ENCODE measurements at regions not wholly inside any gene's neighbourhood (a gene's known extent, or its start where the extent isn't known, plus 50 kb on each side); places are given as distances from the start of the nearest gene placed in this dataset.

GRCh38 chr3:94179059-94179458, 116.2 kb downstream of the NSUN3 start:
- DNase-seq (ENCODE audit: low read depth, low spot score) (no peak), ATAC-seq (no peak)
- Histone ChIP-seq H3K4me2 (ENCODE audit: low read length) (no peak overlapping the region), H3K4me1 (ENCODE audit: control insufficient read depth in 1 of 2, insufficient read depth in 2 of 2, low read length in 2 of 2) (peaks cover 0 to 5% of the 10 kb centered on the region in 2 experiments; a peak in 2 of 4 replicates), H3K9ac (ENCODE audit: low read length) (no peak overlapping the region), H3K79me2 (ENCODE audit: insufficient read depth, low read length) (no peaks in the 10 kb centered on the region), H3K4me3 (replicated peaks in 1 of 2; ENCODE audit: low read depth in 1 of 2, low read length in 2 of 2) (no peak overlapping the region), H3K9me2 (ENCODE audit: insufficient read depth) (no peaks in the 10 kb centered on the region), H3K27ac (ENCODE audit: low read depth, low read length) (no peak overlapping the region), H3K36me3 (ENCODE audit: control insufficient read depth in 1 of 2, insufficient read depth in 2 of 2, low read length in 2 of 2) (no peaks in the 10 kb centered on the region), H2AFZ (ENCODE audit: low read depth, low read length, poor library complexity, severe bottlenecking) (no peak overlapping the region), H3K9me3 (ENCODE audit: control insufficient read depth in 1 of 2, insufficient read depth in 1 of 2, low read depth in 1 of 2, low read length in 2 of 2) (no peaks in the 10 kb centered on the region), H3K27me3 (ENCODE audit: insufficient read depth, low read length) (no peaks in the 10 kb centered on the region), H4K20me1 (ENCODE audit: insufficient read depth) (no peaks in the 10 kb centered on the region)
- no TSS peak for BruUV-seq (replicated peaks)
- intact Hi-C loops (cut with micrococcal nuclease): no loop called here
- POLR2A ChIA-PET: no interaction called here
- TF ChIP-seq JUND (IDR thresholded peaks at IDR 0.05) (no peak), POLR2A (IDR thresholded peaks at IDR 0.05; ENCODE audit: borderline replicate concordance, extremely low read depth, insufficient read depth, insufficient read length) (no peak), CEBPB (IDR thresholded peaks at IDR 0.05; ENCODE audit: low read depth) (no peak), MAX (IDR thresholded peaks at IDR 0.05) (no peak), SRF (IDR thresholded peaks at IDR 0.05; ENCODE audit: low read depth) (no peak), SP1 (IDR thresholded peaks at IDR 0.05; ENCODE audit: low read depth) (no peak), SIN3A (IDR thresholded peaks at IDR 0.05; ENCODE audit: low read depth) (no peak), CBX3 (IDR thresholded peaks at IDR 0.05; ENCODE audit: low read depth) (no peak), FOSL1 (IDR thresholded peaks at IDR 0.05; ENCODE audit: low read depth) (no peak), EZH2phosphoT487 (IDR thresholded peaks at IDR 0.05; ENCODE audit: borderline replicate concordance) (no peak), EZH2 (IDR thresholded peaks at IDR 0.05) (no peak), ELF1 (IDR thresholded peaks at IDR 0.05; ENCODE audit: borderline replicate concordance, low read depth) (no peak), ZFX (IDR thresholded peaks at IDR 0.05) (no peak), RAD21 (IDR thresholded peaks at IDR 0.05; ENCODE audit: low read depth) (no peak), ZNF274 (IDR thresholded peaks at IDR 0.05; ENCODE audit: low read depth, low read length) (no peak)
- CTCF ChIA-PET: no interaction called here
- RAD21 ChIA-PET (ENCODE audit: low non-redundant PET in 1 of 2, low total read pairs in 2 of 2, uncharacterized antibody in 2 of 2, unreplicated experiment in 2 of 2): no interaction called here

GRCh38 chr3:94183551-94183950, 120.7 kb downstream of the NSUN3 start:
- Histone ChIP-seq H2AFZ (ENCODE audit: low read depth, low read length, poor library complexity, severe bottlenecking) (no peak overlapping the region), H3K79me2 (ENCODE audit: insufficient read depth, low read length) (no peaks in the 10 kb centered on the region), H3K27ac (ENCODE audit: low read depth, low read length) (no peak overlapping the region), H3K9ac (ENCODE audit: low read length) (no peak overlapping the region), H3K9me3 (ENCODE audit: control insufficient read depth in 1 of 2, insufficient read depth in 1 of 2, low read depth in 1 of 2, low read length in 2 of 2) (no peaks in the 10 kb centered on the region), H3K36me3 (ENCODE audit: control insufficient read depth in 1 of 2, insufficient read depth in 2 of 2, low read length in 2 of 2) (no peaks in the 10 kb centered on the region), H4K20me1 (ENCODE audit: insufficient read depth) (no peaks in the 10 kb centered on the region), H3K4me2 (ENCODE audit: low read length) (no peak overlapping the region), H3K4me3 (replicated peaks in 1 of 2; ENCODE audit: low read depth in 1 of 2, low read length in 2 of 2) (no peak overlapping the region), H3K4me1 (ENCODE audit: control insufficient read depth in 1 of 2, insufficient read depth in 2 of 2, low read length in 2 of 2) (peaks cover 0 to 16% of the 10 kb centered on the region in 2 experiments; a peak in 3 of 4 replicates), H3K9me2 (ENCODE audit: insufficient read depth) (no peaks in the 10 kb centered on the region), H3K27me3 (ENCODE audit: insufficient read depth, low read length) (no peaks in the 10 kb centered on the region)
- ChIA-PET CTCF (no interaction called here), POLR2A (no interaction called here), RAD21 (ENCODE audit: low non-redundant PET in 1 of 2, low total read pairs in 2 of 2, uncharacterized antibody in 2 of 2, unreplicated experiment in 2 of 2) (no interaction called here)
- intact Hi-C loops (cut with micrococcal nuclease): no loop called here
- no peak for TF ChIP-seq ATF3 (IDR thresholded peaks at IDR 0.05)
- TF ChIP-seq RAD21 (IDR thresholded peaks at IDR 0.05; ENCODE audit: low read depth): no peak
- no peak for TF ChIP-seq CEBPB (IDR thresholded peaks at IDR 0.05; ENCODE audit: low read depth)
- TF ChIP-seq ZFX (IDR thresholded peaks at IDR 0.05): no peak
- no peak for TF ChIP-seq ZNF274 (IDR thresholded peaks at IDR 0.05; ENCODE audit: low read depth, low read length)
- TF ChIP-seq JUND (IDR thresholded peaks at IDR 0.05): no peak
- no peak for TF ChIP-seq EGR1 (IDR thresholded peaks at IDR 0.05; ENCODE audit: low read depth)
- TF ChIP-seq POLR2AphosphoS5 (IDR thresholded peaks at IDR 0.05; ENCODE audit: low read depth, low read length): no peak
- no peak for TF ChIP-seq YY1 (IDR thresholded peaks at IDR 0.05; ENCODE audit: extremely low read depth, insufficient replicate concordance, low read depth, low read length)
- no peak for TF ChIP-seq MAX (IDR thresholded peaks at IDR 0.05)
- TF ChIP-seq ELF1 (IDR thresholded peaks at IDR 0.05; ENCODE audit: borderline replicate concordance, low read depth): no peak
- no peak for TF ChIP-seq CTCF (IDR thresholded peaks at IDR 0.05 in 2 of 3, conservative IDR thresholded peaks at IDR 0.05 in 1 of 3; ENCODE audit: borderline replicate concordance in 1 of 3, insufficient read depth in 1 of 3, low read depth in 2 of 3, low read length in 2 of 3)
- ATAC-seq (no peak), DNase-seq (ENCODE audit: low read depth, low spot score) (no peak)
- BruUV-seq (replicated peaks): no TSS peak
